ENCODE measurements at regions not wholly inside any gene's neighbourhood (a gene's known extent, or its start where the extent isn't known, plus 50 kb on each side); places are given as distances from the start of the nearest gene placed in this dataset.
"Not testable (repeated sequence)": the region's sequence is repeated elsewhere in the genome, so short reads cannot be mapped to it uniquely, and the experiment has no call there.

DNA sequence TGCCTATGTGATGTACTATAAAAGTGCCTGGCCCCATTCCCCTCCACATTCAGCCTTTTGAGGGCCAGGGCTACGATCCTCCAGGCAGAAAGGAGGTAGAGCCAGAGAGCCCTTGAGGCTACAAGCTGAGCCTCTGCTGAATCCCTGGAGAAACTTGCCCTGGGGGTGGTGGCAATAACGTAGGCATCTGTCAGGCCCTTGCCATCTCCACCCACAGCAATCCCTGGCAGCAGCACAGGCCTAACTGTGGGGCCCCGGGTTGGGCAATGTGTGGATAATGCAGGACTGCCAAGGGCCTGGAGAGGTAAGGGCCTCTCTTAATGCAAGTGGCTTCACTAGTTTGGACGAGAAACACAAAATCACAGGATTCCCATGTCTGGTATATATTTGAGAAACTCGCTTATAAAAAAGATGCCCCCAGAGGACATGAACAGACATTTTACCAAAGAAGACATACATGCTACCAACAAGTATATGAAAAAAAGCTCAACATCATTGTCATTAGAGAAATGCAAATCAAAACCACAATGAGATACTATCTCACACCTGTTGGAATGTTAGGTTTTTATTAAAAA, 99.0 kb downstream of the QRSL1 start:
- H3K36me3 ChIP-seq (replicated peaks in 1 of 2; ENCODE audit: insufficient read depth in 1 of 2, low read depth in 2 of 2), result no peaks in the 10 kb centered on the region
- H3K4me3 ChIP-seq, result no peak overlapping the region
- H3K4me1 ChIP-seq, result peaks cover 91% of the 10 kb centered on the region
- ATAC-seq (no peak), DNase-seq (no peak)
- intact Hi-C loops (cut with DNase I), result no loop called here
- no peak for TF ChIP-seq CTCF (IDR thresholded peaks at IDR 0.05)
- TF ChIP-seq POLR2A (IDR thresholded peaks at IDR 0.05), result no peak
- no peaks in the 10 kb centered on the region for H3K9me3 ChIP-seq
- no peaks in the 10 kb centered on the region for H3K27me3 ChIP-seq
- H3K27ac ChIP-seq, result peak overlapping the region in 3 of 4 donors; percentile 87 to 94 (median 89)
- WGBS, 2 donors, result 71 to 82% methylated on average over 4 to 5 of the region's 5 CpGs

DNA sequence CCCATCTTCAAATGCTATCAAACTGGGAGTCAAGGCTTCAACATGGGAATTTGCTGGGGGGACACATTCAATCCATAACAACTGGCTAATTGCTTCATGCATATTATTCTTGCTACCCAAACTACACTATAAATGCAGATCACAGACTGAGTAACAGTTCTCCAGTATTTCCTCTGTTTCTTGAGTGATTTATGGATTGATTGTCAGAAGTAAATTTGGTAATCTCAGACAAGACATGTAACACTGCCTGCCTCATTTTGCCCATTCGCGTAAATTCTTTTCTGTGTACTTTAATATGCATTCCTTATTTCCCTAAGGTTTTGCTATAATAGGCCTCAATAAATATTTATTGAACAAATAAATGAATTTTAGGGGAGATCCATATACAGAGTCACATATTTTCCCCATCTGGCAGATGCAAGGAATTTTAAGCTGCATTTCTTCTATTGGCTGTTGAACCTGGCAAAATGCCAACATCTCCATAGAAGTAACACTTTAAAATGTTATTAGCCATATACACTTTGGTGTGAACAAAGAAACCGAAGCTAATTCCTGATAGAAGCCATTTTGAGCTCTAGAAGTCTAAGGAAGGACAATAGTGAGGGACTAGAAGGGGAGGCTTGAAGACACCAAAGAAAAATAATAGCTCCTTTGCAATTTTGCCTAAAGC, 98.2 kb downstream of the QRSL1 start:
- Histone ChIP-seq H3K27ac (peak overlapping the region in 3 of 4 donors; percentile 87 to 94 (median 89)), H3K4me3 (no peak overlapping the region), H3K9me3 (no peaks in the 10 kb centered on the region), H3K27me3 (no peaks in the 10 kb centered on the region), H3K4me1 (peaks cover 83% of the 10 kb centered on the region), H3K36me3 (replicated peaks in 1 of 2; ENCODE audit: insufficient read depth in 1 of 2, low read depth in 2 of 2) (no peaks in the 10 kb centered on the region)
- ATAC-seq, result no peak
- intact Hi-C loops (cut with DNase I), result no loop called here
- no peak for DNase-seq
- 80 to 87% methylated on average over 3 of the region's 3 CpGs for WGBS, 2 donors
- no peak for TF ChIP-seq CTCF (IDR thresholded peaks at IDR 0.05)
- no peak for TF ChIP-seq POLR2A (IDR thresholded peaks at IDR 0.05)

GRCh38 chr6:106724848-106725247, 95.5 kb downstream of the QRSL1 start:
- TF ChIP-seq CTCF (IDR thresholded peaks at IDR 0.05) (no peak), POLR2A (IDR thresholded peaks at IDR 0.05) (no peak)
- Histone ChIP-seq H3K4me1 (peaks cover 66% of the 10 kb centered on the region), H3K27ac (peak overlapping the region; percentile 62 to 81 (median 68)), H3K9me3 (no peaks in the 10 kb centered on the region), H3K27me3 (no peaks in the 10 kb centered on the region), H3K36me3 (replicated peaks in 1 of 2; ENCODE audit: insufficient read depth in 1 of 2, low read depth in 2 of 2) (no peaks in the 10 kb centered on the region), H3K4me3 (no peak overlapping the region)
- peak; percentile 74 for ATAC-seq
- intact Hi-C loops (cut with DNase I), result no loop called here
- peak; percentile 42 to 75 (median 62) for DNase-seq
- WGBS, 2 donors, result 32 to 36% methylated on average over 2 of the region's 2 CpGs

GRCh38 chr6:106724337-106724736, 95.0 kb downstream of the QRSL1 start:
- no peak for ATAC-seq
- no peak for DNase-seq
- no peaks in the 10 kb centered on the region for H3K9me3 ChIP-seq
- 78 to 83% methylated on average over 4 of the region's 4 CpGs for WGBS, 2 donors
- intact Hi-C loops (cut with DNase I), result no loop called here
- no peaks in the 10 kb centered on the region for H3K27me3 ChIP-seq
- H3K4me1 ChIP-seq, result peaks cover 61% of the 10 kb centered on the region
- peak overlapping the region; percentile 62 to 81 (median 68) for H3K27ac ChIP-seq
- H3K36me3 ChIP-seq (replicated peaks in 1 of 2; ENCODE audit: insufficient read depth in 1 of 2, low read depth in 2 of 2), result no peaks in the 10 kb centered on the region
- no peak overlapping the region for H3K4me3 ChIP-seq
- TF ChIP-seq POLR2A (IDR thresholded peaks at IDR 0.05) (no peak), CTCF (IDR thresholded peaks at IDR 0.05) (no peak)

- H3K27me3 ChIP-seq; intact Hi-C loops (cut with DNase I); DNase-seq; ATAC-seq; H3K4me3 ChIP-seq; H3K36me3 ChIP-seq (replicated peaks in 1 of 2; ENCODE audit: insufficient read depth in 1 of 2, low read depth in 2 of 2); H3K9me3 ChIP-seq: not testable (repeated sequence)
- Histone ChIP-seq H3K27ac (peak overlapping the region; percentile 62 to 81 (median 68)), H3K4me1 (peaks cover 51% of the 10 kb centered on the region)
- WGBS, 2 donors, result 94 to 95% methylated on average over 2 of the region's 2 CpGs
These were observed 94.0 kb downstream of the QRSL1 start for GRCh38 chr6:106723419-106723818.

- DNase-seq (peak in 3 of 4 donors; percentile 54 to 57 (median 55)), ATAC-seq (peak; percentile 87)
- WGBS, 2 donors, result 27 to 48% methylated on average over 3 to 4 of the region's 4 CpGs
- H3K4me1 ChIP-seq, result peaks cover 30% of the 10 kb centered on the region
- H3K36me3 ChIP-seq (replicated peaks in 1 of 2; ENCODE audit: insufficient read depth in 1 of 2, low read depth in 2 of 2); H3K9me3 ChIP-seq; intact Hi-C loops (cut with DNase I); H3K27me3 ChIP-seq; H3K4me3 ChIP-seq: not testable (repeated sequence)
- peak overlapping the region; percentile 23 to 79 (median 57) for H3K27ac ChIP-seq
These were observed 91.8 kb downstream of the QRSL1 start for GRCh38 chr6:106721189-106721588.
